Immature natural killer cell (primary cell): ENCODE measurements at regions not wholly inside any gene's neighbourhood (a gene's known extent, or its start where the extent isn't known, plus 50 kb on each side); places are given as distances from the start of the nearest gene placed in this dataset.

Experiments
- DNase-seq, 3 donors: peaks; one replicate each; pipeline ENCODE4 v3.0.0; 2022; ENCODE audit warnings: mixed read lengths in 1 of 3
- H3K27ac Mint-ChIP-seq, 6 donors: one replicate each; pipeline ENCODE4 v1.8.0; 2020; ENCODE audit warnings: mixed read lengths in 6 of 6, mild to moderate bottlenecking in 5 of 6, inconsistent platforms in 4 of 6, moderate library complexity in 3 of 6
- H3K27me3 Mint-ChIP-seq, 3 donors: one replicate each; pipeline ENCODE4 v1.8.0; 2020 to 2021; ENCODE audit warnings: low read depth in 3 of 3, mild to moderate bottlenecking in 3 of 3, mixed read lengths in 3 of 3, moderate library complexity in 3 of 3, inconsistent platforms in 1 of 3
- H3K36me3 Mint-ChIP-seq, 3 donors: one replicate each; pipeline ENCODE4 v1.8.0; 2020; ENCODE audit warnings: mixed read lengths in 3 of 3, inconsistent platforms in 2 of 3, mild to moderate bottlenecking in 2 of 3
- H3K4me1 Mint-ChIP-seq, 2 donors: one replicate each; pipeline ENCODE4 v1.8.0; 2020; ENCODE audit warnings: inconsistent platforms in 2 of 2, mild to moderate bottlenecking in 2 of 2, mixed read lengths in 2 of 2, moderate library complexity in 1 of 2
- H3K4me3 Mint-ChIP-seq, 5 donors: one replicate each; pipeline ENCODE4 v1.8.0; 2020; ENCODE audit warnings: mild to moderate bottlenecking in 5 of 5, mixed read lengths in 5 of 5, inconsistent platforms in 3 of 5, moderate library complexity in 3 of 5
- H3K9me3 Mint-ChIP-seq, 6 donors: one replicate each; pipeline ENCODE4 v1.8.0; 2020; ENCODE audit warnings: mild to moderate bottlenecking in 6 of 6, mixed read lengths in 6 of 6, inconsistent platforms in 4 of 6, moderate library complexity in 3 of 6

GRCh38 chr18:73983970-73984369 lies 163.7 kb downstream of the FBXO15 start:
- Mint-ChIP-seq H3K27ac (no peak overlapping the region), H3K36me3 (no peaks in the 10 kb centered on the region), H3K27me3 (peaks cover 0 to 3% (median 1%) of the 10 kb centered on the region in 3 donors), H3K4me1 (no peaks in the 10 kb centered on the region), H3K9me3 (peaks cover 0 to 5% (median 0%) of the 10 kb centered on the region in 6 donors), H3K4me3 (no peak overlapping the region)
- no peak for DNase-seq

GRCh38 chr18:73983496-73983895 lies 164.1 kb downstream of the FBXO15 start:
- no peak overlapping the region for H3K27ac Mint-ChIP-seq
- no peaks in the 10 kb centered on the region for H3K4me1 Mint-ChIP-seq
- peaks cover 0 to 3% (median 3%) of the 10 kb centered on the region in 3 donors for H3K27me3 Mint-ChIP-seq
- H3K36me3 Mint-ChIP-seq = no peaks in the 10 kb centered on the region
- DNase-seq = no peak
- H3K9me3 Mint-ChIP-seq = peaks cover 0 to 5% (median 0%) of the 10 kb centered on the region in 6 donors
- H3K4me3 Mint-ChIP-seq = no peak overlapping the region

- no peaks in the 10 kb centered on the region for H3K36me3 Mint-ChIP-seq
- no peak overlapping the region for H3K27ac Mint-ChIP-seq
- H3K27me3 Mint-ChIP-seq = peaks cover 0 to 3% (median 2%) of the 10 kb centered on the region in 3 donors
- no peak for DNase-seq
- no peak overlapping the region for H3K4me3 Mint-ChIP-seq
- peaks cover 0 to 3% (median 0%) of the 10 kb centered on the region in 6 donors for H3K9me3 Mint-ChIP-seq
- H3K4me1 Mint-ChIP-seq = no peaks in the 10 kb centered on the region
Observed at GRCh38 chr18:73981796-73982195, 165.8 kb downstream of the FBXO15 start.

- Mint-ChIP-seq H3K27me3 (peaks cover 0 to 3% (median 2%) of the 10 kb centered on the region in 3 donors), H3K27ac (no peak overlapping the region), H3K9me3 (peaks cover 0 to 3% (median 0%) of the 10 kb centered on the region in 6 donors), H3K36me3 (no peaks in the 10 kb centered on the region), H3K4me1 (peaks cover 1% of the 10 kb centered on the region in 2 donors), H3K4me3 (no peak overlapping the region)
- DNase-seq = no peak
Observed at GRCh38 chr18:73980289-73980979, 167.2 kb downstream of the FBXO15 start.

- DNase-seq = no peak
- H3K4me3 Mint-ChIP-seq = no peak overlapping the region
- no peaks in the 10 kb centered on the region for H3K36me3 Mint-ChIP-seq
- peaks cover 0 to 3% (median 0%) of the 10 kb centered on the region in 6 donors for H3K9me3 Mint-ChIP-seq
- H3K4me1 Mint-ChIP-seq = peaks cover 6 to 8% of the 10 kb centered on the region in 2 donors
- no peak overlapping the region for H3K27ac Mint-ChIP-seq
- H3K27me3 Mint-ChIP-seq = peaks cover 2 to 3% (median 3%) of the 10 kb centered on the region in 3 donors
Observed at GRCh38 chr18:73979742-73980141, 167.9 kb downstream of the FBXO15 start.

GRCh38 chr18:73976433-73976832 lies 171.2 kb downstream of the FBXO15 start:
- H3K27me3 Mint-ChIP-seq = peaks cover 3 to 7% (median 5%) of the 10 kb centered on the region in 3 donors
- H3K27ac Mint-ChIP-seq = no peak overlapping the region

GRCh38 chr18:73975266-73975665 lies 172.4 kb downstream of the FBXO15 start:
- DNase-seq = no peak

More at GRCh38 chr18:73976433-73976832, 171.2 kb downstream of the FBXO15 start:
- H3K4me3 Mint-ChIP-seq = no peak overlapping the region
- DNase-seq = no peak
- H3K36me3 Mint-ChIP-seq = no peaks in the 10 kb centered on the region
- H3K4me1 Mint-ChIP-seq = peaks cover 8% of the 10 kb centered on the region in 2 donors
- peaks cover 0 to 3% (median 0%) of the 10 kb centered on the region in 6 donors for H3K9me3 Mint-ChIP-seq

GRCh38 chr18:73973972-73974371 lies 173.7 kb downstream of the FBXO15 start:
- Mint-ChIP-seq H3K4me3 (no peak overlapping the region), H3K27me3 (peaks cover 5 to 7% (median 6%) of the 10 kb centered on the region in 3 donors), H3K27ac (no peak overlapping the region)

More at GRCh38 chr18:73975266-73975665, 172.4 kb downstream of the FBXO15 start:
- Mint-ChIP-seq H3K27ac (no peak overlapping the region), H3K4me1 (peaks cover 8% of the 10 kb centered on the region in 2 donors), H3K36me3 (no peaks in the 10 kb centered on the region), H3K27me3 (peaks cover 3 to 7% (median 5%) of the 10 kb centered on the region in 3 donors), H3K9me3 (peaks cover 0 to 3% (median 0%) of the 10 kb centered on the region in 6 donors), H3K4me3 (no peak overlapping the region)

GRCh38 chr18:73966954-73967353 lies 180.7 kb downstream of the FBXO15 start:
- peaks cover 0 to 4% (median 3%) of the 10 kb centered on the region in 3 donors for H3K27me3 Mint-ChIP-seq
- no peak overlapping the region for H3K27ac Mint-ChIP-seq
- H3K4me1 Mint-ChIP-seq = no peaks in the 10 kb centered on the region
- DNase-seq = no peak
- no peaks in the 10 kb centered on the region for H3K36me3 Mint-ChIP-seq
- H3K9me3 Mint-ChIP-seq = peaks cover 0 to 1% (median 0%) of the 10 kb centered on the region in 6 donors
- no peak overlapping the region for H3K4me3 Mint-ChIP-seq

More at GRCh38 chr18:73973972-73974371, 173.7 kb downstream of the FBXO15 start:
- H3K36me3 Mint-ChIP-seq = no peaks in the 10 kb centered on the region
- no peak for DNase-seq
- no peaks in the 10 kb centered on the region for H3K9me3 Mint-ChIP-seq
- H3K4me1 Mint-ChIP-seq = peaks cover 8% of the 10 kb centered on the region in 2 donors

DNA sequence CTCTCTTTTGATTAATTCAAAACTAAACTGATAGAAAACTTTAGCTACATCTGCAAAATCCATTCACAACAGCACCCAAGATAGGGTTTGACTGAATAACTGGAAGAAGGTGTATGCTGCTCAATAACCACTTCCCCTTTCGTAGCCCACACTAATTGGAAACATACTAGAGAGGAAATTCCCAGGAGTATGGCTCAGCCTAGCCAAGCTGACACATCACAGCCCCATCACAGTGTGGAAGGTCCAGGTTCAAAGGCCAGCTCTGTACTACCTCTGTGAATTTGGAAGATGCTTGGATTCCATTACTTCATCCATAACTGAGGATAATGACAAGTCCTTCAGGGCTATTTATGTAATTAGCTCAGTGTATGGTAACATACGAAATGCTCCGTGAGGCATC lies 185.4 kb downstream of the FBXO15 start:
- Mint-ChIP-seq H3K36me3 (no peaks in the 10 kb centered on the region), H3K27ac (no peak overlapping the region), H3K4me1 (no peaks in the 10 kb centered on the region), H3K27me3 (peaks cover 0 to 2% (median 2%) of the 10 kb centered on the region in 3 donors), H3K9me3 (peaks cover 0 to 2% (median 0%) of the 10 kb centered on the region in 6 donors), H3K4me3 (no peak overlapping the region)
- no peak for DNase-seq

DNA sequence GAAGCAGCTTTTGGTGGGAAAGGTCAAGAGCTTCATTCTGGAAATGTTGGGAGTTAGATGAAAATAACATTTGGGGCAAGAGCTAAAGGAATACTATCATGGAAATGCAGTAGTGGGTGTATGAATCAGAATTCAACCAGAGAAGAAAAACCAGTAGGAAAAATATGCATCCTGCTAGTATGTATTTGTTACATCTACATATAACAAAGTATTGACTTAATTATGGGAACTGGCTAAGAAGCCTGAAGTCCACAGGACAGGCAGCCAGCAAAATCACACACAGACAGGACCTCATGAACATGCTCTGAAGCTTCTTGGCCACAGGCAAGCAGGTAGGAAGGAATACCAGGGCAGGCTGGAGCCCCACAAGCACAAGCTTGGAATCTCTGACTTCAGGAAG lies 185.8 kb downstream of the FBXO15 start:
- Mint-ChIP-seq H3K9me3 (peaks cover 0 to 2% (median 0%) of the 10 kb centered on the region in 6 donors), H3K4me3 (no peak overlapping the region), H3K36me3 (no peaks in the 10 kb centered on the region), H3K27ac (no peak overlapping the region), H3K4me1 (no peaks in the 10 kb centered on the region), H3K27me3 (peaks cover 0 to 2% (median 2%) of the 10 kb centered on the region in 3 donors)
- no peak for DNase-seq

DNA sequence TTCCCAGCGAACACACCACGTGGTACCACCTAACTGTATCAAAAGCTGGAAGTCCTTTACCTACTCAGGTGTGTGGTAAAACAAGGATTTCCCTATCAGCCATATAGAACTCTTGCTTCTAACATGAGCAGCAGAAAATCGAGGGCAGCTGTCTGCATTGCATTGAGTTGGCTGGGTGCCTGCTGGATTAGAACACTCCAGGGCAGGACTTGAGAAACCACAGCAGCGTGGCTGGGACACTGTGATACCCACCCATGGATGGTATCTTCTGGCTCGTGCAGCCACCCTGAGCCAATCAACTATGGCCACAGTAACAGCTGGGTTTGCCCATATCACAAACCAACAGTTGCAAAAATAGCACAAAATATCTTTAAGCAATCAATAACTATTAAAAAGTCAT lies 188.3 kb downstream of the FBXO15 start:
- Mint-ChIP-seq H3K27ac (no peak overlapping the region), H3K36me3 (no peaks in the 10 kb centered on the region), H3K9me3 (peaks cover 0 to 2% (median 0%) of the 10 kb centered on the region in 6 donors), H3K4me3 (no peak overlapping the region), H3K27me3 (peaks cover 0 to 2% (median 0%) of the 10 kb centered on the region in 3 donors), H3K4me1 (no peaks in the 10 kb centered on the region)
- no peak for DNase-seq

DNA sequence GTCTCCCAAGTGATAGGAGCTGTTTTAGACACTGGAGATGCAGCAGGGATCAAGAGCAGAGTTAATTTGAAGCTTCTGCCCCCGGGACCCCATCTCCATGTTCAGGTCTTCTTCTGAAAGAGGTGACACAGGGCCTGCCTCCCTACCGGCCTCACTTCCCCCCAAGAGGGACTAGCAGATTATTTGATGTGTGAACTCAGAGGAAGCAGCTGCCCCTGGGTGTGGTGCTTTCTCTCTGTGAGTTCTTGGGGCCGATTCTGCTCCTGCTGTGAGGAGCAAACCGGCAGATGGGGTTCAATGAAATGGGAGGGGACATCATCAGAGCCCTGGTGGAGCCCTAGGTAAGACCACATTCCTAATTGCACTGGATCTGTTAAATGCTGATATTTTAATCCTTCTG lies 193.4 kb downstream of the FBXO15 start:
- Mint-ChIP-seq H3K4me3 (no peak overlapping the region), H3K4me1 (no peaks in the 10 kb centered on the region), H3K36me3 (no peaks in the 10 kb centered on the region), H3K9me3 (peaks cover 0 to 9% (median 0%) of the 10 kb centered on the region in 6 donors), H3K27ac (no peak overlapping the region), H3K27me3 (peaks cover 0 to 2% (median 0%) of the 10 kb centered on the region in 3 donors)
- DNase-seq = no peak

DNA sequence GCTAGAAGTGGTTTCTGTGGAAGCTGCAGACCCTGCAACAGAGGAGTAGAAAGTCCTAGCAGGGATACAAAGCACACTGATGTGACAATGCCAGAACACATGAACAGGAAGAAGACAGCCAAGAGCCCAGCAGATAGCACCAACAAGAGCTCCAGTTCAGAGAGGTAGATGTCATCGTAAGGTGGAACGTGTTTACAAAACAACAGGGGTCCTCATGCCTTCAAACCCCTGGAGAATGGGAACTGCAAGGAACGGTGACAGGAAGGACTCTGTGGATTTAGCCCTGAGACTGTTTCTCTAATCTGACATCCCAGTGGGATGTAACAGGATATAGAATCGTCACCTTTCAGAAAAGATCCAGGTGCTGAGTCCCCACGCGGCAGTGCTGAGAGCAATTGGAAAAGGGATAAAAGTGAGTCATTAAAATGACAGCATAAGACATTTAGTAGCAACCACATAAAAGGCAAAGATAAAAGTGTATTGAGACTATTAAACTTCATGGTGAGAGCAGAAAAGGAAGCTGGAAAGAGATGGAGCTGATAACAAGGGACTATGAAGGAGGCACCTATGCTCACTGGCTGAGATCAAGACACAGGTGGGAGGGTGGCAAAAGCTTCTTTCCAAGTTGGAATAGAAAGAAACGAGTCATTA lies 195.2 kb downstream of the FBXO15 start:
- Mint-ChIP-seq H3K4me3 (no peak overlapping the region), H3K9me3 (peaks cover 0 to 9% (median 0%) of the 10 kb centered on the region in 6 donors), H3K27me3 (peaks cover 0 to 2% (median 0%) of the 10 kb centered on the region in 3 donors), H3K27ac (no peak overlapping the region), H3K36me3 (no peaks in the 10 kb centered on the region), H3K4me1 (no peaks in the 10 kb centered on the region)
- DNase-seq = no peak
